ENCODE measurements at regions not wholly inside any gene's neighbourhood (a gene's known extent, or its start where the extent isn't known, plus 50 kb on each side); places are given as distances from the start of the nearest gene placed in this dataset.

GRCh38 chr2:223701761-223702160 lies 99.6 kb upstream of the SCG2 start:
- DNase-seq: no peak

DNA sequence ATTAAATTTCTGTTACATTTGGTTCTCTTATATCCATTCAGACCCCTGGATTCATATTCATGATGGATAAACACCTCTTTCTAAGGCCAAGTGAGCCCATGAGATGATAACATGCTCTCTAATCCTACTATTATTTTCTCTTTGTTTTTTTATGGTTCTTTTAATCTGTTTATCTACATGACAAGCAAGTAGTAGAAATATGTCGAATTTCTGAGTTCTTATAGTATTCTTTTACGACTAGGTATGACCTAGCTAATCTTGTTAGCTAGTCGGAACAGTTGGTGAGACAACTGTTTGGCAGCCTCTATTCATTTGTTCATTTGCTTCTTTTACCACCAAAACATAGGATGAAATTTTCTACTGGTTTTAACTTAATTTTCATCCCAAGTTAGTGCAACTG lies 98.1 kb upstream of the SCG2 start:
- no peak for DNase-seq

DNA sequence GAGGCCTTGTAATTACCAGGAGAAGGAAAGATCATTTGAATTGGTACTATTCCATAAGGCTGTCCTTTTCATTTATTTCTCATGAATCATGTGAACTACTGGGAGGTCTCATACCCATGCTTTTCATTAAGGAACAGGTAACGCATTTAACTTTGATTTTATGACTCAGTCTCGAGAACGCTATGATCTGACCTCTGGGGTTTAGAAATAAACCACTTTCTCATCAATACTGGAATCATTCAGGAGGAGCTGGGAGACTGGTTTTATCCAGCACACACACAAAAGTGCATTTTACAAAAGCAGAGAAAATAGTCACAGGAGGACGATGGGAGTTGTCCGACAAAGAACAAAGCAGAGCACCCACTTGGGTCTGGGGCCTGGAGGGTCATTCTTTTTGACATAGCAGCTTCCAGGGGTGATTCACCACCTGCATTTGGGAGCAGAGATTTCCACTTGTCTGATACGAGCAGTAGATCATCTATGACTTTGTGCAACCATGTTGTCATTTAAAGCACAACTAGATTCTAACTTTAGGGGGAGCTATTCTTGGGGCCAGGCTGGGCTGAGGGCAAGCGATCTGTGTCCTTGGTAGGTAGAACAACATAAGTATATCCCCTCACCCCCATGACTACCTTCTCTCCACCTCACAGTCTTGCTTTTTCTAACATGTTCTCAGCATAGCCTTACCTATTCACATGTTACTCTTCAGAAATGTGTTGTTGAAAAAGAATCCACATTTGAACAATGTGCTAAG lies 95.9 kb upstream of the SCG2 start:
- no peak for DNase-seq

- no peak for DNase-seq
These were observed 95.2 kb upstream of the SCG2 start for GRCh38 chr2:223697316-223697891.

- DNase-seq: no peak
These were observed 94.6 kb upstream of the SCG2 start for GRCh38 chr2:223696719-223697118.

- peak; percentile 14 for DNase-seq
These were observed 90.2 kb upstream of the SCG2 start for GRCh38 chr2:223692191-223692947.

- peak; percentile 58 for DNase-seq
These were observed 86.1 kb upstream of the SCG2 start for GRCh38 chr2:223688094-223688835.

GRCh38 chr2:223681125-223681524 lies 79.0 kb upstream of the SCG2 start:
- DNase-seq: no peak

- DNase-seq: no peak
These were observed 72.9 kb upstream of the SCG2 start for GRCh38 chr2:223674998-223675609.

DNA sequence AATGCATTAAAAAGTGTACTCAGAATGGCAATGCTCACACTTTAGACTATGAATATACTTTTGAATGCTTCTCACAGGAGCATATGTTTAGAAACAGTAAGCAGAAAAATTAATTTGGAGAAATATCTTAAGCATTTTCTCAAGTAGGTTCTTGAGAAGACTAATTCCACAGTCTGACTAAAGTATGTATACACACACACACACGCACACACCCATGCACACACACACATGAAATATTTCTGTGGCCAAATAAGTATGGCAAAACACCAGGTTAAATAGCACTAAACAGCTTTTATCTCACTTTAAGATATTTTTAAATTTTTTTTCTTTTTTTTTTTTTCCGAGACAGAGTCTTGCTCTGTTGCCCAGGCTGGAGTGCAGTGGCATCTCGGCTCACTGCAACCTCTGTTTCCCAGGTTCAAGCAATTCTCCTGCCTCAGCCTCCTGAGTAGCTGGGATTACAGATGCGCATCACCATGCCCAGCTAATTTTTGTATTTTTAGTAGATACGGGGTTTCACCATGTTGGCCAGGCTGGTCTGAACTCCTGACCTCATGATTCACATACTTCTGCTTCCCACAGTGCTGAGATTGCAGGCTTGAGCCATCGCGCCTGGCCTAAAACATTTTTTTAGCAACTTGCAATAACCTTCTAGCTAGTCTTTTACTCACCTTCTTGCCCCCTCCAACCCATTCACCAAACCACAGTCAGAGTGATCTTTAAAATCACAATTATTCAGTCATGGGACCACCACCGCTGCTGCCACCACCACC lies 67.5 kb upstream of the SCG2 start:
- no peak for DNase-seq

DNA sequence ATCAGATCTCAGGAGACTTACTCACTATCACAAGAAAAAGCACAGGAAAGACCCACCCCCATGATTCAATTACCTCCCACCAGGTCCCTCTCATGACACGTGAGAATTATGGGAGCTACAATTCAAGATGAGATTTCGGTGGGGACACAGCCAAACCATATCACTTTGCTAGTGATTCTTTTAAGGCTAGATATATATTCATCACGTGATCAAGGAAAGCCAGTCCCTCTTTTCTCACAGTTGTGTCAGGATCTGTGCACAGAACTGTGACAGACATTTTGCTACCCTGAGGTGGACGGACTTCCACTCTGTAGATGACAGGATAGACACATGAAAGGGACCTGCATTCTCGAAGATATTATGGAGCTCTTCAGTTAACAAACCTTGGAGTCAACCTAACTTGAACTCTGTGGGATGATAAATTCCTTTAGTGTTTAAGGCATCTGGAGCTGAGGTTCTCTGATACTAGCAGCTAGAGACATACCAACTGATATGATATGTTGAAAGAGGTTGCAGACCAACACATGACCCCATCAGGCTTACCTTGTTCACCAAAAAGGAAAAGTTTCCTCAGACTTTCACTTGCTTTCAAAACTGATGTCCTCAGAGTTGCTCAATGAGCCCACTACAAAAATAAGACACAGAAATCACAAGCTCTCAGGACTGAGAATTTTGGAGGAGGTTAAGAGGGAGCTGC lies 66.3 kb upstream of the SCG2 start:
- DNase-seq: no peak

DNA sequence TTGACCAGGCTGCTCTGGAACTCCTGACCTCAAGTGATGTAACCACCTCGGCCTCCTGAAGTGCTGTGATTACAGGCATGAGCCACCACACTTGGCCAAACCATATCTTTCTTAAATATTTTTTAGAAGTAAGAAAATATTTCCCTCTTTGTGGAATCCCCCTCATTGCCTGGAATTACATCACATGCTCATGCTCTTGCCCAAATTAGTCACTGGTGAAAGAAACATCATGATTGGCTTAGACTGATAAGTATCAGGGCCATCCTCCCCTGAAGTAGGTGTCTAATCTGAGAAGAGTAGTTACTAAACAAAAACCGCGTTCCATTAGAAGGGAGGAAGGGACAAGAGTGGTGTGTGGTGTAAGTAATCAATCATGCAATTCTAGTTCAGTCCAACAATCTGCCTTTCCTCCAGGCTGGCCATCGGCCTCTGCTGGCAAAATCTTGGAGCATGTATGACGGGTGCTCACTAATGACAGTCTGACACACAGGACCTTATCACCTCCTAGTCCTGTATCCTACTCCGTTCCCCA lies 52.3 kb upstream of the SCG2 start:
- no peak for DNase-seq

GRCh38 chr2:223652902-223653301 lies 50.7 kb upstream of the SCG2 start:
- DNase-seq: no peak

DNA sequence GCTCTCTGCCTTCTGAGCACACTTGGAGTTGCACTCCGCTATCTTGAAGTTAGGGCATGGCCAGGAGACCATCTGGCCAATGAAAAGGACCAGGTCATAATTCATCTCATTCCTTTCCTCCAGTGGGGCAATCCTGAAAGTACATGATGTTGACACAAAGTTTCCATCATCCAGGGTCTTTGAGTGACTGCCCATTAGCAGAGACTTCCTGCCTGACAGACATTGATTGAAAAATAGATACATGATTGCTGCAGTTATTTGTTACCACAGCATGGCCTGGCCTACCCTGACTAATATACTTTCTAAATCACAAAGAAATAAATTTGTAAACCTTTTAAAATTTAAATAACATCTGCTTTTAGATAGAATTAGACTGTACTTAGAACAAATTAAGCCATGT lies 50.0 kb upstream of the SCG2 start:
- DNase-seq: no peak

All from retina (tissue), 1 donor.